GM21528 (cell line): ENCODE measurements at regions not wholly inside any gene's neighbourhood (a gene's known extent, or its start where the extent isn't known, plus 50 kb on each side); places are given as distances from the start of the nearest gene placed in this dataset.

Experiments used
- ATAC-seq: cut with Tn5 transposase; IDR thresholded peaks from one replicate; pipeline ENCODE4 v1.9.1; 2021; ENCODE audit warnings: mild to moderate bottlenecking, moderate library complexity; ENCODE audit not compliant: unreplicated experiment, low FRiP score

GRCh38 chr9:87146933-87147332, 199.6 kb upstream of the GAS1 start:
- no peak for ATAC-seq

DNA sequence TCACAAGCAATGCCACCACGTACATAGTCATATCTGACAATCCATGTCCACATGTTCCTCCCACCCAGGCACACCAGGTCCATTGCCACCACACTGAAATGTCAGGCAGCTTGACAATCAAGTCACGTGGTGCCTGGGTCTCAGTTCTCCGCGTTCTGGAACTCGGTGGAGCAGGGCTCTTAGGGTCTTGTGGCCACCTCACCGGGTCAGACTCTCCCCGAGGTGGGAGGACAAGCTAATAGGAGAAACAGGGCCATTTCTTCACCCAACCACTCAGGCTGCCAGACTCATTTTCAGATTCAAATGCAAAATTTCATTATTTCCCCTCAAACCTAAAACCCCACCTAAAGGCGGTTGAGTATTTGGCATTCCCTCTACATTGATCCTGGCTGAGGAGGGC, 200.5 kb upstream of the GAS1 start:
- no peak for ATAC-seq

GRCh38 chr9:87148331-87149104, 201.2 kb upstream of the GAS1 start:
- ATAC-seq: no peak

DNA sequence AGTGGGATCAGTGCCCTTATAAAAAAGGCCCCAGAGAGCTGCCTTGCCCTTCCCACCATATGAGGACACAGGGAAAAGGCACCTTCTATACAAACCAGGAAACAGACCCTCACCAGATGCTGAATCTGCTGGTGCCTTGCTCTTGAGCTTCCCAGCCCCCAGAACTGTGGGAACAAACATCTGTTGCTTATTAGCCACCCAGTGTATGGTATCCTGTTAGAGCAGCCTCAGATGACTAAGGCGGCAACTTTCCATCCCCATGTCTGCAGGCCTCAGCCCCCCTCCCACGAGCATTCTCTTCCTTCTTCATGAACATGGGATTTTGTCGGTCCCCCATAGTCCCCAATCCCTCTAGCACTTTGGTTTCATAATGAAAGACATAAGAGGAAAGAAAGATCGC, 202.5 kb upstream of the GAS1 start:
- ATAC-seq: no peak

DNA sequence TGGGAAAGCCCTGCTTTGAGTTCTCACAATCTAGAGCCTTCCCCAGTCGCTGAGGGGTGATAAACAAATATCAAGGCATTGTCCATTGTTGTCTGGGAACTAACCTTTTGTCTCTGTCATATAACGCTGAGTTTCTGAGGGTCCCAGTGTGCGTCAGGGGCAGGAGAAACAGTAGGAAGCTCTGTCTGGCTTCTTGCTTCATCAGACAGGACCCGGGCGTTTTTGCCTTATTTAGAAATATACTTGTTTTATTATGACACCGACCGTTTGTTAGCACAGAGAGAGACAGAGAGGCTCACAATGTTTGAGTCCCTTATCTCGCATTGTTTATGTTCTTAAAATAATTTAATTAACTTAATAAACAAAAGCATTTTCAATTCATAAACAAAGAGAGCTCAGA, 204.9 kb upstream of the GAS1 start:
- ATAC-seq: no peak

GRCh38 chr9:87156247-87156646, 208.9 kb upstream of the GAS1 start:
- ATAC-seq: no peak

- no peak for ATAC-seq
Measured at GRCh38 chr9:87157366-87158031, 210.2 kb upstream of the GAS1 start.

- no peak for ATAC-seq
Measured at GRCh38 chr9:87158765-87159164, 211.5 kb upstream of the GAS1 start.

DNA sequence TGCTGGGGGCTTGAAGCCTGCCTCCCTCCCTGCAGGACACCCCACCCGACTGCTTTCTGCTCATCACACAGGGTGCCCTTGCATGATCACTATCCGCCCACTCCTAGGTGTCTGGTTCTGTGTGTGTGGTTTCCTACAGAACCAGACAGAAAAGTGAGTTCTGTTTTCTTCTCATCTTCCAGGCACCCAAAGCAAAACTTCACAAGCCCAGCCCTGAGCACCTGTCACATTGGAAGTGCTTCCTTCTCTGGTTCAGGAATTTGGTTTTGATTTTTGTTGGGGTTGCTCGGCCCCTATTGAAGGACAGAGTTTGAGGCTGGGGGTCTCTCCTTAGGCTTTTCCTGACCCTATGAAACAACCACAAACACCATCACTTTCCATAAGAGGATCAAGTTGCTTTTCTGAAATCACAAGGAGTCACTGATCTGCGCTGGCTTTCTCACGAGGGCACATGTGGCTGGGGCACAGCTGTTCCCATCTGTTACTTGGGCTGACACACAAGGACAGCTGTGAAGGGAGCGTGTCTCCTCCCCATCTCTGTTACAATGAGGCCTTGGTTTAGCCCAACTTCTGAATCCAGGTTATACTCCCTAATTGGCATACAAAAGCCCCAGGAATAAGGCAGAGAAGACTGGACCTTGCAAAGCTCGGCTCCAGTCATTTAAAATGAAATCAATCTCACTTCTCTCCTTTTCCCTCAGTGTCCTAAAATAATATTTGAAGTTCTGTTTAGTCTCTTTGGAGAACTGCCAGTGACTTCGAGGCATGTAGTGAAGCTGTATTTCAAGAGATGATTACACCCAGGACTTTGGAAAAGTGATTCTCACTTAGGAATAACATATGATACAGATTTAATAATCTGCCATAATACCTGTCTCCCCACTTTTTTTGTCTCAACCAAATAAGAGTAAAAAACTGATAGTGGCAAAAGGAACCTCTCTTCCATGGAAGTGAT, 213.1 kb upstream of the GAS1 start:
- no peak for ATAC-seq

- ATAC-seq: no peak
Measured at GRCh38 chr9:87167161-87167560, 219.9 kb upstream of the GAS1 start.

DNA sequence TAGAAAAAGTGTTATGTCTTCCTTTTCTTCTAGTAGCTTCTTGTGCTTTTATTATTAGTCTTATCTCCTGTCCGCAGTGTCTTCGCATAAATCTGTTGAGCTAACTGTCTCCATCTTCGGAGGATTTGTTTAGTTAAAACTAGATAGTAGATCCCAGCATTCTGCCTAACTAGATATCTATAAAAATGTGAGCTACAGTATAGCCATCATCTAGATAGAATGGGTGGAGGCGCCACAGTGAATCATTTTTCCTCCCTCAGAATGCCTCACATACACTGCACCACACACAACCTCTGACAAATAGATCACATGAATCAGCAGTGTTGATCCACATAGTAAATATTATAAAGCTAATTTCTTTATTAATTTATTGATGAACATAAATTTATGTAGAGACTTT, 220.3 kb upstream of the GAS1 start:
- ATAC-seq: no peak

DNA sequence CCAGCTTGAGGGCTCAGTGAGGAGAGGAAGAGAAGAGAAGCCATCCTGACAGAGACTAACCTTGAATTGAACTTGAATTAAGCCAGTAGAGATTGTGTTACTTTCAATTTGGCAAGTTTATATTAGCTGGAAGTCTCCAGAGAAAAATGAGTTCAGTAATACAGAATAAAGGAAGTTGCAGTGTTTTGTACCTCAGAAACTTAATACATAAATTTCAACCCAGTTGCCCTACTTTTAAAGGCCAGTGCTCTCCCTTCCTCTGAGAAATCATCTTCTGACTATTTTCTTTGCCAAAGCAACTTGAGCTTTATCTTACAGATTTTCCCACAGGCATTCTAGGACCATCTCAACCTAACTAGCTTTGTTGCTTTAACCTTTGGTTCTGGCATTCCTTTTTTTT, 231.0 kb upstream of the GAS1 start:
- no peak for ATAC-seq

DNA sequence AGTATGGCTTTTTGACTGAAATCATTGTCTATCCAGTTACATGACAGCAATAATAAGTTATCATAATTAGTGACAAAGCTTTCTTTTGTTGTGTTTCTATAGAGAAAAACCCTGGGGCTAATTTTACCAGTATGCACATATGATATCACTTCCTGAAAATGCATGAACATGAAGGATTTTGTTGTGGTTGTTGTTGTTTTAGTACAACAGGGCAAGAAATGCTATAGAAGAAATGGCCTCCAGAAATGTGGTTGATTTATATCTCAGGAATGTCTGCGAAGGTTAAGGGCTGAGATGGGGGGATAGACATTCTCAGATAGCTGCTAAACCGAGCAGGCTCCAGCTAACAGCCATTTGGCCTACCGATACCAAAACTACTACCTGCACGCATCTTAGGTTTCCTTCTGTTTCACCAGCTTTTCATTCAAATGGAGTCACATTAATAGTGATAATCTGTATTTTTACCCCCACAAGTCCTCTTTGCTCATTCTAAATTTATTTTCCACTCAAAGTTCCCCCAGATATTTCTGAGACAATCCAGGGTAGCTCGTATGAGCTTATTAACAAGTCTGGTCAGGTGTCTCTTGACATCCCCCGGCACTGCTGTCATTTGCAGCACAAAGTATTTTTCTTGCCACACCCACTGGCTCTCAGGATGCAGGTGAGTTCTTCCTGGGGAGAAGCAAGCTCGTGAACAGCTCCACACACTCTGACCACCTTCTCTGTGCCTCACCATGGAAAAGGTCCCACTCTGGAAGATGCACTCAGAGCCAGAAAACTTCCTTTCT, 232.4 kb upstream of the GAS1 start:
- no peak for ATAC-seq

- ATAC-seq: no peak
Measured at GRCh38 chr9:87180361-87180760, 233.1 kb upstream of the GAS1 start.

- no peak for ATAC-seq
Measured at GRCh38 chr9:87180841-87181240, 233.5 kb upstream of the GAS1 start.

GRCh38 chr9:87181670-87182069, 234.4 kb upstream of the GAS1 start:
- no peak for ATAC-seq

GRCh38 chr9:87184956-87185642, 237.8 kb upstream of the GAS1 start:
- ATAC-seq: no peak

GRCh38 chr9:87187656-87188055, 240.3 kb upstream of the GAS1 start:
- no peak for ATAC-seq

- ATAC-seq: no peak
Measured at GRCh38 chr9:87189006-87189405, 241.7 kb upstream of the GAS1 start.

DNA sequence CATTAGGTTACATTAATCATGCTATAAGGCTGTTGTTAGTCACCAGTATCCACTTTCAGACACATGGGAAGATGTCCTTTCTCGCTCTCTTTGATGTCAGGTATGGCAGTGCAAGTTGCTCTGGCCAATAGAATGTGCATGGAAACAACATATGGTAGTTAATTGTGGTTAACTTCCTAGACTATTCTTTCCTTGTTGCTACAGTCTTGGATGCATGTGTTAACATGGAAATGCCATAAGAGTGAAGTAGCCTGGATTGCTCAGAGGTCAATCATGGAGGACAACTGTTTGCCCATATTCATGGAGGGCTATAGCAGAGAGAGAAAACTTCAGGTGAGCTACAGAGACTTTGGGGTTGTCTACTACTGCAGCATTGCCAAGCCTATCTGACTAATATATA, 245.8 kb upstream of the GAS1 start:
- ATAC-seq: no peak
